Activated T-cell treated with anti-CD3 and anti-CD28 coated beads, Interleukin-2, amount 50 U/mL, for 72 hours (primary cell): ENCODE measurements at regions not wholly inside any gene's neighbourhood (a gene's known extent, or its start where the extent isn't known, plus 50 kb on each side); places are given as distances from the start of the nearest gene placed in this dataset.
"Not testable (repeated sequence)": the region's sequence is repeated elsewhere in the genome, so short reads cannot be mapped to it uniquely, and the experiment has no call there.

Experiments used
- ATAC-seq, 2 donors: fragments of 150-1000 bp; cut with Tn5 transposase; replicated peaks in 1 of 2; 2 replicates each; pipeline ENCODE4 v1.10.0; 2021; ENCODE audit warnings: moderate library complexity in 2 of 2, mild to moderate bottlenecking in 1 of 2
- DNase-seq, 2 donors: peaks; one replicate each; pipeline ENCODE4 v3.0.0; 2021 to 2022; ENCODE audit warnings: mixed read lengths in 1 of 2
- H3K27ac Mint-ChIP-seq: one replicate; pipeline ENCODE4 v1.8.0; 2022; ENCODE audit warnings: mild to moderate bottlenecking, moderate library complexity, mixed read lengths
- H3K27me3 Mint-ChIP-seq: one replicate; pipeline ENCODE4 v1.8.0; 2022; ENCODE audit warnings: low read depth, mixed read lengths
- H3K36me3 Mint-ChIP-seq, 2 donors: one replicate each; pipeline ENCODE4 v1.8.0; 2022; ENCODE audit warnings: mixed read lengths in 2 of 2, mild to moderate bottlenecking in 1 of 2; ENCODE audit not compliant: insufficient read depth in 2 of 2
- H3K4me1 Mint-ChIP-seq: one replicate; pipeline ENCODE4 v1.8.0; 2022; ENCODE audit warnings: low read depth, mixed read lengths
- H3K4me3 Mint-ChIP-seq, 2 donors: one replicate each; pipeline ENCODE4 v1.8.0; 2022; ENCODE audit warnings: mild to moderate bottlenecking in 2 of 2, mixed read lengths in 2 of 2, moderate library complexity in 2 of 2
- H3K9me3 Mint-ChIP-seq, 2 donors: one replicate each; pipeline ENCODE4 v1.8.0; 2022; ENCODE audit warnings: mixed read lengths in 2 of 2

GRCh38 chr12:107184359-107184930 lies 91.1 kb upstream of the CRY1 start:
- no peaks in the 10 kb centered on the region for H3K36me3 Mint-ChIP-seq

GRCh38 chr12:107196681-107197080 lies 103.3 kb upstream of the CRY1 start:
- H3K36me3 Mint-ChIP-seq = peaks cover 0 to 1% of the 10 kb centered on the region in 2 donors
- H3K27ac Mint-ChIP-seq = no peak overlapping the region
- peaks cover 5% of the 10 kb centered on the region for H3K27me3 Mint-ChIP-seq

More at GRCh38 chr12:107184359-107184930, 91.1 kb upstream of the CRY1 start:
- no peak overlapping the region for H3K27ac Mint-ChIP-seq
- peaks cover 20% of the 10 kb centered on the region for H3K27me3 Mint-ChIP-seq
- DNase-seq (no peak), ATAC-seq (no peak)
- H3K9me3 Mint-ChIP-seq = no peaks in the 10 kb centered on the region
- peaks cover 5% of the 10 kb centered on the region for H3K4me1 Mint-ChIP-seq
- no peak overlapping the region for H3K4me3 Mint-ChIP-seq

GRCh38 chr12:107200394-107200793 lies 107.0 kb upstream of the CRY1 start:
- H3K36me3 Mint-ChIP-seq = no peaks in the 10 kb centered on the region
- H3K4me3 Mint-ChIP-seq = no peak overlapping the region
- H3K27me3 Mint-ChIP-seq = peaks cover 5% of the 10 kb centered on the region
- H3K4me1 Mint-ChIP-seq = no peaks in the 10 kb centered on the region
- ATAC-seq = peak; percentile 81 to 96
- DNase-seq = peak; percentile 3 to 11
- H3K9me3 Mint-ChIP-seq = no peaks in the 10 kb centered on the region
- no peak overlapping the region for H3K27ac Mint-ChIP-seq

More at GRCh38 chr12:107196681-107197080, 103.3 kb upstream of the CRY1 start:
- Mint-ChIP-seq H3K4me3 (no peak overlapping the region), H3K9me3 (no peaks in the 10 kb centered on the region), H3K4me1 (no peaks in the 10 kb centered on the region)
- DNase-seq = no peak
- ATAC-seq = no peak

- Mint-ChIP-seq H3K9me3 (no peaks in the 10 kb centered on the region), H3K4me3 (no peak overlapping the region), H3K27me3 (peaks cover 7% of the 10 kb centered on the region), H3K27ac (no peak overlapping the region), H3K36me3 (no peaks in the 10 kb centered on the region), H3K4me1 (no peaks in the 10 kb centered on the region)
- ATAC-seq = no peak
- DNase-seq = no peak
Observed at GRCh38 chr12:107207931-107208525, 114.7 kb upstream of the CRY1 start.

GRCh38 chr12:107209700-107210099 lies 116.4 kb upstream of the CRY1 start:
- ATAC-seq, H3K27ac Mint-ChIP-seq, H3K9me3 Mint-ChIP-seq, DNase-seq, H3K27me3 Mint-ChIP-seq, H3K4me1 Mint-ChIP-seq, H3K4me3 Mint-ChIP-seq, H3K36me3 Mint-ChIP-seq: not testable (repeated sequence)

GRCh38 chr12:107214373-107214773 lies 121.0 kb upstream of the CRY1 start:
- DNase-seq = peak; percentile 39 to 49
- ATAC-seq = peak; percentile 98 to 100
- not testable (repeated sequence) for H3K36me3 Mint-ChIP-seq

GRCh38 chr12:107216411-107216810 lies 123.1 kb upstream of the CRY1 start:
- peaks cover 10% of the 10 kb centered on the region for H3K4me1 Mint-ChIP-seq
- H3K9me3 Mint-ChIP-seq, ATAC-seq, DNase-seq, H3K27ac Mint-ChIP-seq, H3K36me3 Mint-ChIP-seq, H3K4me3 Mint-ChIP-seq: not testable (repeated sequence)
- peaks cover 19% of the 10 kb centered on the region for H3K27me3 Mint-ChIP-seq

More at GRCh38 chr12:107214373-107214773, 121.0 kb upstream of the CRY1 start:
- H3K27me3 Mint-ChIP-seq, H3K9me3 Mint-ChIP-seq, H3K4me1 Mint-ChIP-seq, H3K27ac Mint-ChIP-seq, H3K4me3 Mint-ChIP-seq: not testable (repeated sequence)

GRCh38 chr12:107219301-107219700 lies 126.0 kb upstream of the CRY1 start:
- Mint-ChIP-seq H3K4me3 (no peak overlapping the region), H3K27me3 (peaks cover 37% of the 10 kb centered on the region), H3K9me3 (peaks cover 0 to 2% of the 10 kb centered on the region in 2 donors), H3K4me1 (peaks cover 20% of the 10 kb centered on the region), H3K36me3 (no peaks in the 10 kb centered on the region), H3K27ac (no peak overlapping the region)
- ATAC-seq (no peak), DNase-seq (no peak)

- Mint-ChIP-seq H3K4me3 (no peak overlapping the region), H3K27me3 (peaks cover 37% of the 10 kb centered on the region), H3K36me3 (no peaks in the 10 kb centered on the region), H3K9me3 (peaks cover 0 to 2% of the 10 kb centered on the region in 2 donors), H3K4me1 (peaks cover 16% of the 10 kb centered on the region), H3K27ac (no peak overlapping the region)
- DNase-seq (no peak), ATAC-seq (peak; percentile 62 to 87)
Observed at GRCh38 chr12:107221913-107222312, 128.6 kb upstream of the CRY1 start.

GRCh38 chr12:107223821-107224220 lies 130.5 kb upstream of the CRY1 start:
- Mint-ChIP-seq H3K36me3 (no peaks in the 10 kb centered on the region), H3K27me3 (peaks cover 37% of the 10 kb centered on the region), H3K27ac (no peak overlapping the region), H3K4me3 (no peak overlapping the region), H3K9me3 (no peaks in the 10 kb centered on the region), H3K4me1 (peaks cover 16% of the 10 kb centered on the region)
- DNase-seq (no peak), ATAC-seq (no peak)

GRCh38 chr12:107225635-107226034 lies 132.3 kb upstream of the CRY1 start:
- Mint-ChIP-seq H3K4me3 (no peak overlapping the region), H3K9me3 (no peaks in the 10 kb centered on the region), H3K36me3 (no peaks in the 10 kb centered on the region), H3K27me3 (peaks cover 26% of the 10 kb centered on the region), H3K27ac (no peak overlapping the region), H3K4me1 (peaks cover 16% of the 10 kb centered on the region)
- no peak for DNase-seq
- ATAC-seq = no peak

GRCh38 chr12:107226126-107226525 lies 132.8 kb upstream of the CRY1 start:
- H3K9me3 Mint-ChIP-seq = no peaks in the 10 kb centered on the region
- peaks cover 21% of the 10 kb centered on the region for H3K27me3 Mint-ChIP-seq
- no peak for ATAC-seq
- H3K4me3 Mint-ChIP-seq = no peak overlapping the region
- H3K36me3 Mint-ChIP-seq = no peaks in the 10 kb centered on the region
- H3K4me1 Mint-ChIP-seq = peaks cover 16% of the 10 kb centered on the region
- no peak overlapping the region for H3K27ac Mint-ChIP-seq
- no peak for DNase-seq

GRCh38 chr12:107228076-107228475 lies 134.7 kb upstream of the CRY1 start:
- DNase-seq (no peak), ATAC-seq (no peak)
- Mint-ChIP-seq H3K4me1 (no peaks in the 10 kb centered on the region), H3K36me3 (no peaks in the 10 kb centered on the region), H3K9me3 (no peaks in the 10 kb centered on the region), H3K27ac (no peak overlapping the region), H3K4me3 (no peak overlapping the region), H3K27me3 (peaks cover 11% of the 10 kb centered on the region)

GRCh38 chr12:107229827-107230226 lies 136.5 kb upstream of the CRY1 start:
- no peaks in the 10 kb centered on the region for H3K9me3 Mint-ChIP-seq
- no peak overlapping the region for H3K4me3 Mint-ChIP-seq
- no peaks in the 10 kb centered on the region for H3K36me3 Mint-ChIP-seq
- no peak overlapping the region for H3K27ac Mint-ChIP-seq
- H3K4me1 Mint-ChIP-seq = no peaks in the 10 kb centered on the region
- no peak for DNase-seq
- H3K27me3 Mint-ChIP-seq = no peaks in the 10 kb centered on the region
- ATAC-seq = no peak
